Chondrocyte (in vitro differentiated cells): ENCODE measurements at regions not wholly inside any gene's neighbourhood (a gene's known extent, or its start where the extent isn't known, plus 50 kb on each side); places are given as distances from the start of the nearest gene placed in this dataset.

Experiments
- DNase-seq: peaks from one replicate; pipeline ENCODE4 v3.0.0; 2021; ENCODE audit warnings: mixed read lengths, low spot score
- H3K27ac Mint-ChIP-seq: one replicate; pipeline ENCODE4 v1.8.0; 2021; ENCODE audit warnings: mild to moderate bottlenecking, moderate library complexity, mixed read lengths; ENCODE audit not compliant: unreplicated experiment
- H3K27me3 Mint-ChIP-seq: 2 replicates; pipeline ENCODE4 v1.8.0; 2021; ENCODE audit warnings: low read depth, mixed read lengths
- H3K36me3 Mint-ChIP-seq: 2 replicates; pipeline ENCODE4 v1.8.0; 2021; ENCODE audit warnings: low read depth, mixed read lengths
- H3K4me1 Mint-ChIP-seq: 2 replicates; pipeline ENCODE4 v1.8.0; 2021; ENCODE audit warnings: low read depth, mild to moderate bottlenecking, mixed read lengths
- H3K4me3 Mint-ChIP-seq: one replicate; pipeline ENCODE4 v1.8.0; 2021; ENCODE audit warnings: mild to moderate bottlenecking, moderate library complexity, mixed read lengths; ENCODE audit not compliant: unreplicated experiment
- H3K9me3 Mint-ChIP-seq: 2 replicates; pipeline ENCODE4 v1.8.0; 2021; ENCODE audit warnings: low read depth, mixed read lengths
- CTCF ChIP-seq: fragments of 200-600 bp; sonication (generic); IDR thresholded peaks from 2 replicates; pipeline ENCODE4 v1.5.0; 2021; ENCODE audit warnings: antibody characterized with exemption, mild to moderate bottlenecking, moderate library complexity

GRCh38 chr21:40915114-40915513 is 68.2 kb upstream of the DSCAM start:
- Mint-ChIP-seq H3K9me3 (peaks cover 25% of the 10 kb centered on the region), H3K4me1 (no peaks in the 10 kb centered on the region), H3K27me3 (no peaks in the 10 kb centered on the region), H3K27ac (no peak overlapping the region), H3K36me3 (peaks cover 3% of the 10 kb centered on the region), H3K4me3 (no peak overlapping the region)
- no peak for DNase-seq
- no peak for TF ChIP-seq CTCF

- no peak overlapping the region for H3K27ac Mint-ChIP-seq
- DNase-seq: no peak
- H3K27me3 Mint-ChIP-seq: no peaks in the 10 kb centered on the region
These were observed 76.4 kb upstream of the DSCAM start for GRCh38 chr21:40923407-40923806.

GRCh38 chr21:40923901-40924300 is 76.9 kb upstream of the DSCAM start:
- DNase-seq: no peak
- peaks cover 2% of the 10 kb centered on the region for H3K36me3 Mint-ChIP-seq
- H3K9me3 Mint-ChIP-seq: peaks cover 26% of the 10 kb centered on the region
- no peak for TF ChIP-seq CTCF
- H3K4me1 Mint-ChIP-seq: peaks cover 2% of the 10 kb centered on the region
- no peaks in the 10 kb centered on the region for H3K27me3 Mint-ChIP-seq
- H3K27ac Mint-ChIP-seq: no peak overlapping the region
- H3K4me3 Mint-ChIP-seq: no peak overlapping the region

More at GRCh38 chr21:40923407-40923806, 76.4 kb upstream of the DSCAM start:
- TF ChIP-seq CTCF: no peak
- H3K4me1 Mint-ChIP-seq: peaks cover 2% of the 10 kb centered on the region
- H3K9me3 Mint-ChIP-seq: peaks cover 25% of the 10 kb centered on the region
- H3K36me3 Mint-ChIP-seq: peaks cover under 1% of the 10 kb centered on the region
- H3K4me3 Mint-ChIP-seq: no peak overlapping the region

- TF ChIP-seq CTCF: no peak
- Mint-ChIP-seq H3K27me3 (no peaks in the 10 kb centered on the region), H3K4me3 (no peak overlapping the region), H3K9me3 (peaks cover 29% of the 10 kb centered on the region), H3K4me1 (peaks cover 2% of the 10 kb centered on the region), H3K36me3 (peaks cover 2% of the 10 kb centered on the region), H3K27ac (no peak overlapping the region)
- DNase-seq: no peak
These were observed 77.7 kb upstream of the DSCAM start for GRCh38 chr21:40924641-40925040.

- Mint-ChIP-seq H3K9me3 (peaks cover 41% of the 10 kb centered on the region), H3K4me3 (no peak overlapping the region), H3K4me1 (peaks cover 2% of the 10 kb centered on the region)
These were observed 79.3 kb upstream of the DSCAM start for GRCh38 chr21:40926238-40926637.

More at GRCh38 chr21:40926238-40926637, 79.3 kb upstream of the DSCAM start:
- Mint-ChIP-seq H3K27ac (no peak overlapping the region), H3K27me3 (no peaks in the 10 kb centered on the region), H3K36me3 (peaks cover 2% of the 10 kb centered on the region)
- TF ChIP-seq CTCF: no peak
- no peak for DNase-seq
